Left ventricle myocardium inferior (tissue), 1 donor: ENCODE measurements at regions not wholly inside any gene's neighbourhood (a gene's known extent, or its start where the extent isn't known, plus 50 kb on each side); places are given as distances from the start of the nearest gene placed in this dataset.

ENCODE experiments used
- DNase-seq: peaks from one replicate; pipeline ENCODE4 v3.0.0-alpha.2; 2020
- H3K27ac ChIP-seq: fragments of 200-600 bp; replicated peaks from 2 replicates; pipeline ENCODE4 v1.8.0; 2021
- H3K27me3 ChIP-seq: fragments of 200-600 bp; 2 replicates; pipeline ENCODE4 v1.8.0; 2021; ENCODE audit warnings: low read depth
- H3K36me3 ChIP-seq: fragments of 200-600 bp; 2 replicates; pipeline ENCODE4 v1.8.0; 2021
- H3K4me1 ChIP-seq: fragments of 200-600 bp; 2 replicates; pipeline ENCODE4 v1.8.0; 2021
- H3K4me3 ChIP-seq: fragments of 200-600 bp; 2 replicates; pipeline ENCODE4 v1.8.0; 2021; ENCODE audit warnings: mild to moderate bottlenecking, moderate library complexity
- H3K9me3 ChIP-seq: fragments of 200-600 bp; replicated peaks from 2 replicates; pipeline ENCODE4 v1.8.0; 2021
- intact Hi-C: fragments of 100-400 bp; cut with micrococcal nuclease; formaldehyde crosslinking; loops from one replicate; pipeline ENCODE4 v1.11.0; 2022
- TF ChIP-seq, protein P1 (sequence below): fragments of 200-600 bp; IDR thresholded peaks from 2 replicates; pipeline ENCODE4 v1.8.0; 2021; ENCODE audit warnings: antibody characterized with exemption, mild to moderate bottlenecking, borderline replicate concordance
- donor health status: DM: no; HTN: yes; CAD: no; lungs with severe emphysema.

DNA sequence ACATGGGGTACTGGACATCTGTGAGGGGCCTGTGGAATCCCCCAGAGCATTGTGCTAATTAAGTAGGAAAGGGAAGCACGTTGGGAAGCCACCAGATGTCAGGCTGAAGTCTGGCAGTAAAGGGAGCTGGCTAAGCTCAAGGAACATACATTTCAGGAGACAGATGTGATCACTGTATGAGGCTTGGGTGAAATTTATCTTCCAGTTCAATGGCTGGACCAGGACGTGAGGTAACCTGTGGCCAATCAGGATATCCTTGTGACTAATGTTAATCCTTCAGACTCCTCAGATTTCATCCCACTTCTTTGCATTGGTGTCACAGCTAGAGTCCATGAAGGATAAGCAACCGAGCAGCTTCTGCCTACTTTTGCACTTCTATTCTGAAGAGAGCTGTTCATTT, 110.2 kb upstream of the APP start:
- Histone ChIP-seq H3K27me3 (no peaks in the 10 kb centered on the region), H3K36me3 (no peaks in the 10 kb centered on the region), H3K9me3 (peaks cover 10% of the 10 kb centered on the region), H3K27ac (no peak overlapping the region), H3K4me1 (no peaks in the 10 kb centered on the region), H3K4me3 (no peak overlapping the region)
- DNase-seq, result no peak
- intact Hi-C loops, result no loop called here
- TF ChIP-seq, protein P1, sequence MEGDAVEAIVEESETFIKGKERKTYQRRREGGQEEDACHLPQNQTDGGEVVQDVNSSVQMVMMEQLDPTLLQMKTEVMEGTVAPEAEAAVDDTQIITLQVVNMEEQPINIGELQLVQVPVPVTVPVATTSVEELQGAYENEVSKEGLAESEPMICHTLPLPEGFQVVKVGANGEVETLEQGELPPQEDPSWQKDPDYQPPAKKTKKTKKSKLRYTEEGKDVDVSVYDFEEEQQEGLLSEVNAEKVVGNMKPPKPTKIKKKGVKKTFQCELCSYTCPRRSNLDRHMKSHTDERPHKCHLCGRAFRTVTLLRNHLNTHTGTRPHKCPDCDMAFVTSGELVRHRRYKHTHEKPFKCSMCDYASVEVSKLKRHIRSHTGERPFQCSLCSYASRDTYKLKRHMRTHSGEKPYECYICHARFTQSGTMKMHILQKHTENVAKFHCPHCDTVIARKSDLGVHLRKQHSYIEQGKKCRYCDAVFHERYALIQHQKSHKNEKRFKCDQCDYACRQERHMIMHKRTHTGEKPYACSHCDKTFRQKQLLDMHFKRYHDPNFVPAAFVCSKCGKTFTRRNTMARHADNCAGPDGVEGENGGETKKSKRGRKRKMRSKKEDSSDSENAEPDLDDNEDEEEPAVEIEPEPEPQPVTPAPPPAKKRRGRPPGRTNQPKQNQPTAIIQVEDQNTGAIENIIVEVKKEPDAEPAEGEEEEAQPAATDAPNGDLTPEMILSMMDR, result no peak

DNA sequence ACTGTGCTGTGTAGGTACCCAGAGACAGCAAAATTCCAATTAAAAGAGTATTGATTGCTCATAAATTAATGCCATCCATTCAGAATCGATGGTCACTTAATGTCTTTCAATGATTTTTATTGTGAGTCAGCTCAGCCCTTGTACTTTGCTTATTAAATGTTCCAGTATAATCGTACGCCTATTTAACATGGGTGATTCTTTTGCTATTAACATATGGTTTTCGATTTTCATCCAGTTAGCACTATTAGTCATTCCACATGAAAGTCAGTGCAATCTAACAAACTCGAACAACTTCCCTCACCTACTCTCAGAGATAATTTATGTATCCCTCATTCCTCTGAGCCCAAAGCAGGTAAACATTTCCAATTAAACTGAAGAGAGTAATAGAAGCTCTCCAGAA, 109.6 kb upstream of the APP start:
- peaks cover 16% of the 10 kb centered on the region for H3K9me3 ChIP-seq
- TF ChIP-seq, protein P1, result no peak
- intact Hi-C loops, result no loop called here
- DNase-seq, result no peak
- H3K4me1 ChIP-seq, result no peaks in the 10 kb centered on the region
- H3K27ac ChIP-seq, result no peak overlapping the region
- no peaks in the 10 kb centered on the region for H3K36me3 ChIP-seq
- H3K27me3 ChIP-seq, result no peaks in the 10 kb centered on the region
- H3K4me3 ChIP-seq, result no peak overlapping the region

DNA sequence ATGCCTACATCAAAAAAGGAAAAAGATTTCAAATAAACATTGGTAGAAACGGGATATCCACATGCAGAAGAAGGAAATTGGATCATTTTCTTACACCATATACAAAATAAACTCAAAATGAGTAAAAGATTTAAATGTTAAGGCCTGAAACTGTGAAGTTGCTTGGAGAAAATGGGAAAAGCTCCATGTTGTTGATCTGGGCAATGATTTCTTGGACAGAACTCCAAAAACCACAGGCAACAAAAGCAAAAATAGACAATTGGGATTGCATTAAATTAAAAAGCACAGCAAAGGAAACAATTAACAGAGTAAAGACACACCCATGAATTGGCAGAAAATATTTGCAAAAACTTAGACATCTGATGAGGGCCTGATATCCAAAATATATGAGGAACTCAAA, 105.2 kb upstream of the APP start:
- TF ChIP-seq, protein P1, result no peak
- H3K4me1 ChIP-seq, result no peaks in the 10 kb centered on the region

DNA sequence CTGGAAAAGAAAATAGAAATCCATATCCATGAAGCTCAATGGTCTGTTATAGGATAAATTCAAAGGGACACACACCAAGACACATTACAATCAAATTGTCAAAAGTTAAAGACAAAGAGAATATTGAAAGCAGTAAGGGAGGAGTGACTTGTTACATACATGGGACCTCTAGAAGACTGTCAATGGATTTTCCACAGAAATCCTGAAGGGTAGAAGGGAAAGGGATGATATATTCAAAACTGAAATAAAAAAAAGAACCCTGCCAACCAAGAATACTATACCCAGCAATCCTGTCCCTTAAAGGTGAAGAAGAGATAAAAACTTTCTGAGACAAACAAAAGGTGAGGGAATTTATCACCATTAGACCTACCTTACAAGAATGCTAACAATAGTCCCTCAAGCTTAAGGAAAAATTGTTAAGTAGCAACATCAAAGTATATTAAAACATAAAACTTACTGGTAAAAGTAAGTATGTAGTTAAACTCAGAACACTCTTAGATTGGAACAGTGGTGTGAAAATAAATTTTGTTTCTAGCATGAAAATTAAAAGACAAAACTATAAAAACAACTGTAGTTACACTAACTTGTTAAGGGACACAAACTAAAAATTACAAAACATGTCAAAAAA, 103.2 kb upstream of the APP start:
- no peaks in the 10 kb centered on the region for H3K36me3 ChIP-seq
- no peak for DNase-seq
- H3K27me3 ChIP-seq, result no peaks in the 10 kb centered on the region
- H3K4me3 ChIP-seq, result no peak overlapping the region
- peaks cover 55% of the 10 kb centered on the region for H3K9me3 ChIP-seq
- intact Hi-C loops, result no loop called here
- TF ChIP-seq, protein P1, result no peak
- H3K27ac ChIP-seq, result no peak overlapping the region
- H3K4me1 ChIP-seq, result no peaks in the 10 kb centered on the region

More for the DNA sequence above, 105.2 kb upstream of the APP start:
- H3K27ac ChIP-seq, result no peak overlapping the region
- intact Hi-C loops, result no loop called here
- no peak for DNase-seq
- H3K27me3 ChIP-seq, result no peaks in the 10 kb centered on the region
- no peaks in the 10 kb centered on the region for H3K36me3 ChIP-seq
- peaks cover 55% of the 10 kb centered on the region for H3K9me3 ChIP-seq
- no peak overlapping the region for H3K4me3 ChIP-seq

DNA sequence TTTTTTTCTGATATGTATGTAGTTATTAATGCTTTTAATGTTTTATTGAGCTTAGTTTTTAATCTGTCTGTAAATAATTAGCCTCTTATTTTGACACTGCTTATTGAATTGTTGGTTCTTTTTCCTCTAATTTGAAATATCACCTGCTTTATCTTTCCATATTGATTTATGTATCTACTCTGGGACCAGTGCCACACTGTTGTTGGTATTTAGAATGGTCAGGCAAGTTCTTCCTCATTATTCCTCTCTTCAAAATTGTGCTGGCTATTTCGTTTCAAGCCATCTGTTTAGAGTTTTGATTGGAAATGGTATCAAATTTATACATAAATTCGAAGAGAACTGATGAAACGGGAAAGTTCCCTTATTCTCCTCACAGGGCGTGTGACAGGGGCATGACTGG, 96.8 kb upstream of the APP start:
- no peak overlapping the region for H3K4me3 ChIP-seq
- H3K36me3 ChIP-seq, result no peaks in the 10 kb centered on the region
- DNase-seq, result no peak
- TF ChIP-seq, protein P1, result no peak
- peaks cover 11% of the 10 kb centered on the region for H3K9me3 ChIP-seq
- H3K27me3 ChIP-seq, result no peaks in the 10 kb centered on the region
- intact Hi-C loops, result no loop called here
- H3K27ac ChIP-seq, result no peak overlapping the region
- H3K4me1 ChIP-seq, result no peaks in the 10 kb centered on the region
